H1 (cell line): ENCODE measurements at regions not wholly inside any gene's neighbourhood (a gene's known extent, or its start where the extent isn't known, plus 50 kb on each side); places are given as distances from the start of the nearest gene placed in this dataset.

Source experiments
- CTCF ChIA-PET: fragments of 300-600 bp; sonication (Branson Sonifier 250); formaldehyde crosslinking; loops from one replicate; lab custom pipeline; 2021; ENCODE audit not compliant: partially characterized antibody; lab: Charles Lee
- POLR2A ChIA-PET: fragments of 300-600 bp; sonication (Branson Sonifier 250); formaldehyde crosslinking; loops from one replicate; lab custom pipeline; 2021; ENCODE audit warnings: inconsistent platforms; ENCODE audit not compliant: partially characterized antibody; lab: Charles Lee
- DNase-seq, 2 experiments: peaks; one replicate each; pipeline versions ENCODE4 v3.0.0 to v3.0.0-alpha.2; 2010 to 2022; ENCODE audit warnings: low spot score in 2 of 2, low read depth in 1 of 2, mixed read lengths in 1 of 2
- FAIRE-seq: peaks from 2 replicates; lab custom pipeline; 2011; peaks lifted over from hg19 to GRCh38; lab: Jason Lieb, UNC
- H2AFZ ChIP-seq: 2 replicates; pipeline ENCODE4 v1.8.1; 2012; ENCODE audit warnings: low read length, inconsistent platforms
- H2AK5ac ChIP-seq: 2 replicates; pipeline ENCODE4 v1.6.1; 2013; ENCODE audit warnings: low read depth, low read length
- H2BK120ac ChIP-seq: replicated peaks from 2 replicates; pipeline ENCODE3; 2013; ENCODE audit warnings: low read depth, low read length, inconsistent platforms
- H2BK12ac ChIP-seq: 2 replicates; pipeline ENCODE4 v1.6.1; 2013; ENCODE audit warnings: low read depth, low read length
- H2BK15ac ChIP-seq: 2 replicates; pipeline ENCODE4 v1.6.1; 2013; ENCODE audit warnings: low read length
- H2BK20ac ChIP-seq: 2 replicates; pipeline ENCODE4 v1.6.1; 2013; ENCODE audit warnings: low read length
- H2BK5ac ChIP-seq: 2 replicates; pipeline ENCODE4 v1.6.1; 2013; ENCODE audit warnings: low read depth, low read length
- H3K14ac ChIP-seq: 2 replicates; pipeline ENCODE4 v1.6.1; 2013; ENCODE audit warnings: inconsistent platforms; ENCODE audit not compliant: insufficient read length
- H3K18ac ChIP-seq: 2 replicates; pipeline ENCODE4 v1.6.1; 2013; ENCODE audit warnings: low read length; ENCODE audit errors: extremely low read depth
- H3K23ac ChIP-seq: 2 replicates; pipeline ENCODE4 v1.6.1; 2013; ENCODE audit warnings: inconsistent platforms; ENCODE audit not compliant: insufficient read length
- H3K23me2 ChIP-seq: 2 replicates; pipeline ENCODE4 v1.6.1; 2013; ENCODE audit warnings: low read depth, low read length
- H3K27ac ChIP-seq: 2 replicates; pipeline ENCODE4 v1.6.1; 2011; ENCODE audit warnings: low read depth, low read length, inconsistent platforms
- H3K27me3 ChIP-seq, 4 experiments: replicated peaks in 1 of 4; 1 replicate in 1 of 4; 2 replicates in 3 of 4; pipeline versions ENCODE4 v1.6.1 to v1.8.1; 2011 to 2013; ENCODE audit warnings: low read length in 3 of 4, mild to moderate bottlenecking in 3 of 4, inconsistent platforms in 2 of 4, mixed read lengths in 2 of 4, moderate library complexity in 1 of 4; ENCODE audit not compliant: control insufficient read depth in 3 of 4, insufficient read depth in 3 of 4; ENCODE audit errors: extremely low read depth in 1 of 4
- H3K36me3 ChIP-seq, 4 experiments: 2 replicates each; pipeline versions ENCODE4 v1.6.1 to v1.8.1; 2011 to 2013; ENCODE audit warnings: mild to moderate bottlenecking in 4 of 4, low read length in 3 of 4, moderate library complexity in 2 of 4, control low read depth in 1 of 4, inconsistent platforms in 1 of 4; ENCODE audit not compliant: insufficient read depth in 4 of 4, control insufficient read depth in 2 of 4
- H3K4ac ChIP-seq: replicated peaks from 2 replicates; pipeline ENCODE3; 2013; ENCODE audit warnings: low read length, low read depth, mixed read lengths, inconsistent platforms; ENCODE audit not compliant: insufficient read length
- H3K4me1 ChIP-seq, 4 experiments: replicated peaks in 1 of 4; 1 replicate in 1 of 4; 2 replicates in 3 of 4; pipeline versions ENCODE4 v1.6.1 to v1.8.1; 2011 to 2013; ENCODE audit warnings: low read length in 3 of 4, inconsistent platforms in 2 of 4, mixed read lengths in 1 of 4; ENCODE audit not compliant: insufficient read depth in 4 of 4, control insufficient read depth in 3 of 4
- H3K4me2 ChIP-seq, 2 experiments: 2 replicates each; pipeline versions ENCODE4 v1.6.1 to v1.8.1; 2011 to 2013; ENCODE audit warnings: low read depth in 2 of 2, low read length in 2 of 2, control low read depth in 1 of 2, inconsistent platforms in 1 of 2, mild to moderate bottlenecking in 1 of 2; ENCODE audit not compliant: insufficient read depth in 1 of 2
- H3K4me3 ChIP-seq, 4 experiments: fragments of 200-600, 300-600 bp in 1 of 4; sonication (generic), shearing (Covaris generic), sonication (Bioruptor Twin) in 1 of 4; 2 replicates each; pipeline versions ENCODE4 v1.5.1 to v1.8.1; 2011 to 2016; ENCODE audit warnings: low read length in 4 of 4, low read depth in 3 of 4, control low read depth in 2 of 4, inconsistent platforms in 2 of 4, mild to moderate bottlenecking in 2 of 4, mixed read lengths in 1 of 4, moderate library complexity in 1 of 4; ENCODE audit not compliant: insufficient read depth in 2 of 4; ENCODE audit errors: extremely low read depth in 1 of 4
- H3K56ac ChIP-seq: replicated peaks from 2 replicates; pipeline ENCODE3; 2013; ENCODE audit warnings: low read depth, mild to moderate bottlenecking, mixed read lengths, low read length, inconsistent platforms; ENCODE audit not compliant: insufficient read length
- H3K79me1 ChIP-seq: 2 replicates; pipeline ENCODE4 v1.6.1; 2013; ENCODE audit warnings: low read depth, low read length, control low read depth
- H3K79me2 ChIP-seq, 2 experiments: 2 replicates each; pipeline versions ENCODE4 v1.6.1 to v1.8.1; 2012 to 2013; ENCODE audit warnings: low read length in 2 of 2, mild to moderate bottlenecking in 2 of 2, inconsistent platforms in 1 of 2; ENCODE audit not compliant: insufficient read depth in 2 of 2, control insufficient read depth in 1 of 2
- H3K9ac ChIP-seq, 4 experiments: replicated peaks in 1 of 4; 1 replicate in 1 of 4; 2 replicates in 3 of 4; pipeline versions ENCODE4 v1.6.1 to v1.8.1; 2011 to 2013; ENCODE audit warnings: low read depth in 3 of 4, low read length in 3 of 4, control low read depth in 2 of 4, mild to moderate bottlenecking in 2 of 4, moderate library complexity in 2 of 4, inconsistent platforms in 1 of 4; ENCODE audit errors: extremely low read depth in 1 of 4
- H3K9me3 ChIP-seq, 2 experiments: 2 replicates each; pipeline versions ENCODE4 v1.6.1 to v1.8.1; 2012 to 2013; ENCODE audit warnings: mild to moderate bottlenecking in 2 of 2, moderate library complexity in 2 of 2, control low read depth in 1 of 2, inconsistent platforms in 1 of 2, low read depth in 1 of 2, low read length in 1 of 2, mixed read lengths in 1 of 2; ENCODE audit not compliant: insufficient read depth in 2 of 2
- H4K20me1 ChIP-seq, 2 experiments: replicated peaks in 1 of 2; 2 replicates each; pipeline versions ENCODE3 to v1.8.1; 2011 to 2013; ENCODE audit warnings: inconsistent platforms in 2 of 2, low read length in 2 of 2, mild to moderate bottlenecking in 1 of 2; ENCODE audit not compliant: insufficient read depth in 2 of 2, control insufficient read depth in 1 of 2
- H4K5ac ChIP-seq: 2 replicates; pipeline ENCODE4 v1.6.1; 2013; ENCODE audit warnings: low read length, low read depth, mixed read lengths, inconsistent platforms; ENCODE audit not compliant: insufficient read length
- H4K8ac ChIP-seq: 2 replicates; pipeline ENCODE4 v1.8.0; 2013; ENCODE audit warnings: mild to moderate bottlenecking, moderate library complexity, low read length, inconsistent platforms; ENCODE audit not compliant: insufficient read depth; ENCODE audit errors: extremely low read depth
- H4K91ac ChIP-seq: replicated peaks from 2 replicates; pipeline ENCODE3; 2013; ENCODE audit warnings: low read length, mixed read lengths, inconsistent platforms; ENCODE audit not compliant: insufficient read length
- BCL11A ChIP-seq, 2 experiments: IDR thresholded peaks; one replicate each; pipeline ENCODE4 v1.6.1; 2011; ENCODE audit warnings: low read depth in 2 of 2, low read length in 2 of 2, mild to moderate bottlenecking in 2 of 2
- GTF2F1 ChIP-seq: IDR thresholded peaks from 2 replicates; pipeline ENCODE4 v1.6.1; 2012; ENCODE audit warnings: low read depth, low read length, improper control_type of control experiment, borderline replicate concordance
- JUN ChIP-seq: IDR thresholded peaks from 2 replicates; pipeline ENCODE4 v1.6.1; 2011; ENCODE audit warnings: low read depth, mild to moderate bottlenecking, improper control_type of control experiment, low read length
- NRF1 ChIP-seq: IDR thresholded peaks from 2 replicates; pipeline ENCODE4 v1.6.1; 2011; ENCODE audit warnings: mild to moderate bottlenecking, low read depth, low read length, improper control_type of control experiment
- RBBP5 ChIP-seq: IDR thresholded peaks from 2 replicates; pipeline ENCODE4 v1.7.1; 2012; ENCODE audit warnings: low read depth, mild to moderate bottlenecking, inconsistent platforms, low read length, moderate library complexity, borderline replicate concordance
- SRF ChIP-seq: IDR thresholded peaks from 2 replicates; pipeline ENCODE4 v1.6.1; 2011; ENCODE audit warnings: mild to moderate bottlenecking, low read depth, low read length, moderate library complexity
- TEAD4 ChIP-seq: IDR thresholded peaks from 2 replicates; pipeline ENCODE4 v1.6.1; 2012; ENCODE audit warnings: low read depth, low read length, inconsistent platforms, mixed read lengths
- YY1 ChIP-seq: IDR thresholded peaks from 2 replicates; pipeline ENCODE4 v1.6.1; 2011; ENCODE audit warnings: low read depth, mild to moderate bottlenecking, low read length
- WGBS, 2 experiments: shearing (Covaris generic) in 1 of 2; methylation state at CpG; one replicate each; pipeline versions ENCODE4 v1.1.6 to v1.1.7; 2013 to 2015; ENCODE audit warnings: low lambda C conversion rate in 2 of 2, mixed read lengths in 2 of 2, inconsistent platforms in 1 of 2, low coverage in 1 of 2, missing lambda C conversion rate in 1 of 2; ENCODE audit not compliant: insufficient replicate concordance in 2 of 2, insufficient coverage in 1 of 2, insufficient read length in 1 of 2; ENCODE audit errors: extremely low coverage in 1 of 2, missing lambda C conversion rate in 1 of 2; 5-methylcytosine and 5-hydroxymethylcytosine counted together

DNA sequence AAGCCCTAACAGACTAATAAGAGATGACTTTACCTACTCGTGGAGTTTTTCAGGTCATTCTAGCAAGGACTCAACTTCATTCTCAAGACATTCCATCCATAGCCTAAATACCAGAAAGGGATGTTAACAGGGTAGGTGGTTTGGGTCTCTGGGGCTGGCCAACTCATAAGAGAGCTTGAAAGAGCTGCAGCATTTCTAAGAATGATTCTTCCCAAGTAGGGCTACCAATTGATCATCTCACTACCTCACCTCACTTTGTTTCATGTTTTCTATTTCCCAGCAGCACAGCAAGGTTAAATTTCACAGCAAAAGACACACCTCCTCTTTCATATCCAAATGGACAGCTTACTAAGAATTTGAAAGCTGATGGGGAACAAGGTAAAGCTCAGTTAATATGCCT, 614.8 kb upstream of the DIPK2B start:
- no peak for FAIRE-seq
- WGBS, 2 experiments = 71% methylated on average over 1 of the region's 1 CpG; no CpG with 5 or more reads in 1 of the 2 experiments
- POLR2A ChIA-PET = interaction anchor here (0.8 to 1.5 kb wide), 2 partner anchors 9 to 17 kb away, joined by 4 to 7 read pairs; no protein-coding TSS in a partner anchor

More for the DNA sequence above, 614.8 kb upstream of the DIPK2B start:
- no peak overlapping the region for H3K4me3 ChIP-seq
- H3K4ac ChIP-seq = no peak overlapping the region
- H4K8ac ChIP-seq = peak overlapping the region; percentile 57; the same call in 1 of the 2 replicates
- no peak overlapping the region for H3K56ac ChIP-seq
- peaks cover 0 to 12% of the 10 kb centered on the region in 2 experiments for H4K20me1 ChIP-seq
- H2BK5ac ChIP-seq = no peak overlapping the region
- H2AK5ac ChIP-seq = no peak overlapping the region
- H2BK120ac ChIP-seq = no peak overlapping the region
- H3K4me2 ChIP-seq = no peak overlapping the region; a peak in 1 of 4 replicates
- no peaks in the 10 kb centered on the region for H3K9me3 ChIP-seq
- H4K91ac ChIP-seq = no peak overlapping the region
- no peak overlapping the region for H3K9ac ChIP-seq
- no peak overlapping the region for H2BK20ac ChIP-seq
- H3K27ac ChIP-seq = no peak overlapping the region
- CTCF ChIA-PET = no interaction called here
- no peak overlapping the region for H4K5ac ChIP-seq
- H3K27me3 ChIP-seq = no peaks in the 10 kb centered on the region
- no peaks in the 10 kb centered on the region for H3K23me2 ChIP-seq
- no peak overlapping the region for H2BK12ac ChIP-seq
- H3K79me2 ChIP-seq = peaks cover 0 to 90% of the 10 kb centered on the region in 2 experiments; a peak in 3 of 4 replicates
- no peak for DNase-seq
- no peak overlapping the region for H3K14ac ChIP-seq
- H3K23ac ChIP-seq = no peak overlapping the region
- no peak for TF ChIP-seq TEAD4
- no peak for TF ChIP-seq RBBP5
- no peak for TF ChIP-seq JUN
- TF ChIP-seq NRF1 = no peak
- no peak for TF ChIP-seq BCL11A (IDR thresholded peaks at IDR 0.05; ENCODE audit: low read depth in 2 of 2, low read length in 2 of 2)
- no peak for TF ChIP-seq GTF2F1
- no peak for TF ChIP-seq SRF
- no peak for TF ChIP-seq YY1
- H3K18ac ChIP-seq = no peak overlapping the region
- no peak overlapping the region for H2BK15ac ChIP-seq
- no peaks in the 10 kb centered on the region for H3K79me1 ChIP-seq
- H3K36me3 ChIP-seq = peaks cover 0 to 15% (median 3%) of the 10 kb centered on the region in 4 experiments; a peak in 3 of 8 replicates
- H2AFZ ChIP-seq = no peak overlapping the region
- peaks cover 0 to 11% (median 6%) of the 10 kb centered on the region in 4 experiments; a peak in 4 of 7 replicates for H3K4me1 ChIP-seq
